ENCODE measurements at regions not wholly inside any gene's neighbourhood (a gene's known extent, or its start where the extent isn't known, plus 50 kb on each side); places are given as distances from the start of the nearest gene placed in this dataset.

DNA sequence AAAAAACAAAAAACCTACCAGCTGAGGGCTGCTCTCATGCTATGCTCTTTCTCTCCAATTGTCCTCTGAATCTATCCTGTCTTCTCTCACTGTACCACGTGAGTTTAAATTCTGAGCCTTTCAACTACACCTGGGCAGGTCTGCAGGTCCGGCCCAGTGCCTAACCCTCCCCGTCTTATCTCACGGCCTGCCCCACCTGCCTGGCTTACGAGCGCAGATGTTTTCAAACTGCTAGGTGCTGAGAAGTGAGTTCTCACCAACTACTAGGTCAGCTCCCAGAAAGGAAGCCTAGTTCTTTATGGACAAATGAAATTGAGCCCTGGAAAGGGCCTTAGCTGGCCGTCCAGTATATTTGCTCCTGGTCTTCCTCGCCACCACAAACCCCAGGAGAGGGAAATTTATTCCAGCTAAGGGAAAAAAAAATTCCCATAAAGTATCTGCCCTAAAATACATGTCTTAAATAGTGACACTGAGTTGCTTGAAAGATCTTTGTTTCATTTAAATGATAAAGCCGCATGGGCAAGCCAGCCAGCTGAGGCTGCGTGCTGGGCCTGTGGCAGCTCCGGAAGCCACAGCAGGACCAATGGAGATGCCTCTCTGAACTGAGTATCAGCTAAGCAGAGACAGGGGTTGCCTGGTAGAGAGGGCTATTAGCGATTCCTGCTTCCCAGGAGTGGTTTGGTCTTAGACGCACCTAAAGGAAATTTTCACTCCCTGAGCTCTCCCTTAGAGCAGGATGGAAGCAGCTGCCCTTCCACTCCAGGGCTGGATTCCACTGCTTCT is 92.5 kb upstream of the NCK2 start:
- DNase-seq (ENCODE audit: low read depth, low spot score) = no peak

DNA sequence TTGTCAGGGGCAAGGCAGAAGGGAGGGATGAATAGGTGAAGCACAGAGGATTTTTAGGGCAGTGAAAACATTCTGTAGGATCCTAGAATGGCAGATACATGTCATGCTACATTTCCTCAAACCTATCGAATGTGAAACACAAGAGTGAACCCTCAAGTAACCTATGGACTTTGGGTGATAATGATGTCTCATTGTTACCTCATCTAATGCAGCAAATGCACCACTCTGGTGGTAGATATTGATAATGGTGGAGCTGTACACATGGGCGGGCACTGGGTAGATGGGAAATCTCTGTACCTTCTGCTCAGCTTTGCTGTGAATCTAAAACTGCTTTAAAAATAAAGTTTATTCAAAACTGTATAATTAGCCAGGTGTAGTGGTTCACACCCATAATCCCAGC is 95.2 kb upstream of the NCK2 start:
- DNase-seq (ENCODE audit: low read depth, low spot score) = no peak

DNA sequence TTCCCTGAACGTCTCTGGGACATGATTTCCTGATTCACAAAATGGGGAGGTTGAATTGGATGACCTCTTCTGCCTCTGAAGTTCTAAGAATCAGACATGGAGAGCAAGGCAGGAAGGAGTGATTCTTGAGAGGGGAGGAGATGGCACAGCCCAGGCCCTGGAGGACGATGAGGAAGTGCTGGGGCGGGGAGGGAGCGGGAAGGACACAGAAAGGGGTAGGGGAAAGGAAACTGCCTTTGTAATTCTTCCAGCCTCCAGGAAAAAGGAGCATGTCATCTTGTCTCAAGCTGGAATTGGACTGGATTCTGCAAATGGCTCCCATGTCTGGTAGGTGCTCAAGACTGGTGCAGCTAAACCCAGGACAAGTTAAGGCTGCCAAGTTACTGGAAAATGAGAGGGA is 97.0 kb upstream of the NCK2 start:
- no peak for DNase-seq (ENCODE audit: low read depth, low spot score)

DNA sequence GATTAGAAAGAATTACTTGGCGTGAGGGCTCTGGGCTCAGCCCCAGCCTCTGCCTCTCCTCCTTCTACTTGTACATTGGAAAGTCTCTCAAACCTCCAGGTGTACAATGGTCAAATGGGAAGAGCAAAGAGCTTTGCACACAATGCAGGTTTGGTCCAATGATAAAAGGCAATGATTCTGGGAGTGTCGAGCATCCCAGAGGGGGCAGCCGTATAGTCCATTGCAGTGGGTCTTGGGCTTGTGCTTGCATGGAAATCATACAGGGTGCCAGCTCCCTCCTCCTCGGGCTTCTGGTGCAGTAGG is 98.0 kb upstream of the NCK2 start:
- DNase-seq (ENCODE audit: low read depth, low spot score) = no peak

- no peak for DNase-seq (ENCODE audit: low read depth, low spot score)
These were observed 98.6 kb upstream of the NCK2 start for GRCh38 chr2:105645938-105646773.

DNA sequence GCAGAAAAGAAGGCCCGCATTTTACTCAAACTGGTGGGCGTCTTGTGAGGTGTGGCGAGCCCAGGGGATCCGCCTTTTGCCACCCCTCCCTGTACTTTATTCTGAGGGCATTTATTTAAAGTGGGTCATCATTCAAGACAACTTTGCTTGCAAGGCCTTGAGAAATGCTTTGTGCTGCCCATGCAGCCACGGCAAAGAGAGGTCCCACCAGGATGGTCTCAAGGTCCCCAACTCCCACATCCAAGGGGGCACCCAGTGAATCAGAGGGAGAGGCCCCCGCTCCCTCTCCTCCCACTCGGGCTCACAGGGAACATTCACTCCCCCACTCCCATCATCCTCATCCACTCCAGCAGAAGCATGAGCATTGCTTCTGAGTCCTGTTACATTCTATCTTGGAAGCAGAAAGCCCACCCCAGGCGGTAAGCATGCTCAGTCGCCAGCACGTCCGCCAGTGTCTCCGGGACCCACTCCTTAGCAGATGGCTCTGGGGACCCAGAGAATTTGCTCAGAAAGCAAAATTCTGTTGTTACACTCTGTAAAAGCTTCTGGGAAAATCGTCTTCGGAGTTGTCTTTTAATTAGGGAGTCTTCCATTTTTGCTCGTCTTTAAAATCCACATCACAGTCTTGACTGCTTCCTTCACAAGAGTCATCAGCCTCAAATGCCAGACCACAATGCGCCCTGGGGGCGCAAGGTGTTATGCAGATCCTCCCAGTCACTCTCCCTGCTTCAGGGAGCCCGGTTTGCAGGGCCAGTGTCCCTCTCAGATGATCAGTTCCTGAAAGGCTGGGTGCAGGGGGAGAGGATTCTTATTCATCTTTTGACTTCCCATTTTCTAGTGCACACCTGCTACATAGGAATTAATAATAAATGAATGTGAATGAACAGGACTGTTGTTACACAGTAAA is 99.4 kb upstream of the NCK2 start:
- no peak for DNase-seq (ENCODE audit: low read depth, low spot score)

DNA sequence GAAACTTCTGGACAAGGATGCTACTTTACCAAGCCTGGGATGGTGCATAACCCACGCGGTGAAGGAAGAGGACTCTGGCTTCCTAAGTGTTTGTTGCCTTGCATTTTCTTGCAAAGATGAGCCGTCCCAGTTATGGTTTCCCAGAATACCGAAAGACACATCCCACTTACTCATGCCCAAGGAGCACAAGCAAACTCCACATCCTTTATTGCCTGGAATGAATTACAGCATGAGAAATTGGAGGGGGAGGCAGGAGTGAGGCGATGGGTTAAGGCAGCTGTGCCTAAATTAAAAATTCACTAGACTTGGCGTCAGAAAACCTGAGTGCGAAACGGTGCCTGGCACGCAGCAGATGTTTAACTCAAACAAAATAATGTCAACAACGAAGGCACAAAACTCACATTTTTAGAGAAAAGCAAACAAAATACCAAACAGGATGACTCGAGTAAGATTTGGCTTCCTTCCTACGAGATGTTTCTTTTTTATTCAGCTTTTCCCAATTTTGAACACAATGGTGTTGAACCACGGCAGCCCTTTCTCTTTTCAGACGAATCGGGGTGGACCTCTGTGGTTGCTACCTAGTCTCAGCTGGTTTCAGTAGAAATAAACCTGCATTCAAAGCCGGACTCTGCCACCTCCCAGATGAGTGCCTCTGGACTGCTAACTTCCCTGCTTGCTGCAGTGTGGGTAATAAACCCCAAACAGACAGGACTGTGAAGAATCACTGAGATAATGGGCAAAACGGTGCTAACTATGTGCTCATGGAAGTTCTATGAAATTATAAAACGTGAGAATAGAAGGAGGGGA is 100.3 kb upstream of the NCK2 start:
- no peak for DNase-seq (ENCODE audit: low read depth, low spot score)

- no peak for DNase-seq (ENCODE audit: low read depth, low spot score)
These were observed 101.1 kb upstream of the NCK2 start for GRCh38 chr2:105643405-105644173.

- DNase-seq (ENCODE audit: low read depth, low spot score) = no peak
These were observed 103.3 kb upstream of the NCK2 start for GRCh38 chr2:105641389-105641811.

DNA sequence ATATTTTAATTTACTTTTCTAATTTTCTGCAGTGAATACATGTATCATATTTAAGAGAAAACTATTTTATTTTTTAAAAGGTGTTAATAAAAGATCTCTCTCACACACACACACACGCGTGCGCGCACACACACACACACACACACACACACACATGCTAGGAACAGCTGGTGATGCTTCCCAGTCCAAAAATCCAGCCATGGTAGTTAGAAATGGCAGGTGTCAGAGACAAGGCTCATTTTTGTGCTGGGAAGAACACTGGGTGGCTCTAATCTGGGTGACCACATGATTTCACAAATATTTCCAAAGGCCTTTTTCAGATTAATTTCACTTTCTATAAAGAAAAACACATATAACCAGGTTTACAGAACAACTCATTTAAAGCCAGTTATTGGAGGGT is 104.5 kb upstream of the NCK2 start:
- no peak for DNase-seq (ENCODE audit: low read depth, low spot score)

- DNase-seq (ENCODE audit: low read depth, low spot score) = no peak
These were observed 108.5 kb upstream of the NCK2 start for GRCh38 chr2:105636109-105636740.

DNA sequence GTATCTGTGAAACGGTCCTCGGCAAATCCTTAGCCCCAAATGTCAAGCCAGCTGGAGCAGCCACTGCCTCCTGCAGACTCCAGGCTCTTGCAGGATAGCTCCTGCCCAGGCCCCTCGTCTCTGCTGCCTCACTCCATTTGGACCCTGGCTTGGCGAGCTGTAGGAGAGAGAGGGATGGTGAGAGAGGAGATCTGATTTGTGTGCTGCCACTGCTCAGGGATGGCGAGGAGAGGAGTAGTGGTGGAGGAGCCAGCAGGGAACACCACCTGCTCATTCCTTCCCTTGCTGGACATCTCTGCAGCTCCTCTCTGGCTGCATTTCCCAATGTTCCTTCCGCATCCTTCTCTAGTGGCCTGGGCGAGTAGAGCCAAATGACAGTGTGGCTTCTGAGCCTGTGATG is 109.1 kb upstream of the NCK2 start:
- DNase-seq (ENCODE audit: low read depth, low spot score) = no peak

DNA sequence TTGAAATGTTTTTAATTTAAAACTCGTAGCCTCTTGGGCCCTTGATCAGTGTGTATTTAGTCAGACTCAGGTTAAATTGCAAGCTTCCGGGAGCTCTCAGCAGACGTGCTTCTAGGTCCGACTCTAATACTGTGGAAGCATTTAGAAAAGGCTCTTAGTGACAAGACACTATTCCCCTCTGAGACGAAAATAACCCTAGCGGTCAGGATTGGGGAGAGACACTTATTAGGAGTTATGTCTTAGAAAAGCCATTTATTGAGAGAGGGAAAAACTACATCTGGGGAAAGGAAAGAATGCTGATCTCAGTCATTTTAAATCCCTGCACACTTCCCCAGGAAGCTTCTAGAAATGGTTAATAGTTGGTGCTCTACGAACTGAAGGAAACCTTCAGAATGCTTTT is 110.5 kb upstream of the NCK2 start:
- no peak for DNase-seq (ENCODE audit: low read depth, low spot score)

- no peak for DNase-seq (ENCODE audit: low read depth, low spot score)
These were observed 112.8 kb upstream of the NCK2 start for GRCh38 chr2:105631922-105632321.

DNA sequence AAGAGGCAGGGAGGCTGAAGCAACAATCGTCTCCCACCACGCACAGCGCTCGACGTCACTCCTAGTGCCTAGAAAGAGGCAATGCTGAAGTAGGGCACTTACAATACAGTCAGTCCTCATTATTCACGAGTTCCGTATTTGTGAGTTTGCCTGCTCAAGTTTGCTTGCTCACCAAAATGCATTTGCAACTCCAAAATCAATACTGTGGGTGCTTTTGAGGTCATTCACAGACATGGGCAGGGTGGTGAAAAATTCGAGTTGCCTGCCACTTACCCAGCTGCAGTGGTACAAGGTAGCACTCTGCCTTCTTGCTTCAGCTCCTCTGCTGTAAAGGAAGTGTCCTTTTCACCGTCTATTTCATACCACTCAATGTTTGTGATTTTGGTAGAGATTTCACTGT is 113.7 kb upstream of the NCK2 start:
- no peak for DNase-seq (ENCODE audit: low read depth, low spot score)

GRCh38 chr2:105629634-105630033 is 115.1 kb upstream of the NCK2 start:
- no peak for DNase-seq (ENCODE audit: low read depth, low spot score)

- DNase-seq (ENCODE audit: low read depth, low spot score) = no peak
These were observed 117.2 kb upstream of the NCK2 start for GRCh38 chr2:105627534-105627933.

DNA sequence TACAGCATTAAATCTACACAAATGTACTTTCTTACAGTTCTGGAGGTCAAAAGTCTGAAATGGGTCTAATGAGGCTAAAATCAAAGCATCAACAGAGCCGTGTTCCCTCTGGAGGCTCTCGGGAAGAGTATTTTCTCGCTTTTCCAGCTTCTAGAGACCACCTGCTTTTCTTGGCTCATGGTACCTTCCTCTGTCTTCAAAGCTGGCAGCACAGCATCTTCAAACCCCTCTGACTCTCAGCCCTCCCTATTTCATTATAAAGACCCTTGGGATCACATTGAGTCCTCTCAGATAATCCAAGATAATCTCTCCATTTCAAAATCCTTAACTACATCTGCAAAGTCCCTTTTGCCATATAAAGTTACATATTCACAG is 117.8 kb upstream of the NCK2 start:
- no peak for DNase-seq (ENCODE audit: low read depth, low spot score)

DNA sequence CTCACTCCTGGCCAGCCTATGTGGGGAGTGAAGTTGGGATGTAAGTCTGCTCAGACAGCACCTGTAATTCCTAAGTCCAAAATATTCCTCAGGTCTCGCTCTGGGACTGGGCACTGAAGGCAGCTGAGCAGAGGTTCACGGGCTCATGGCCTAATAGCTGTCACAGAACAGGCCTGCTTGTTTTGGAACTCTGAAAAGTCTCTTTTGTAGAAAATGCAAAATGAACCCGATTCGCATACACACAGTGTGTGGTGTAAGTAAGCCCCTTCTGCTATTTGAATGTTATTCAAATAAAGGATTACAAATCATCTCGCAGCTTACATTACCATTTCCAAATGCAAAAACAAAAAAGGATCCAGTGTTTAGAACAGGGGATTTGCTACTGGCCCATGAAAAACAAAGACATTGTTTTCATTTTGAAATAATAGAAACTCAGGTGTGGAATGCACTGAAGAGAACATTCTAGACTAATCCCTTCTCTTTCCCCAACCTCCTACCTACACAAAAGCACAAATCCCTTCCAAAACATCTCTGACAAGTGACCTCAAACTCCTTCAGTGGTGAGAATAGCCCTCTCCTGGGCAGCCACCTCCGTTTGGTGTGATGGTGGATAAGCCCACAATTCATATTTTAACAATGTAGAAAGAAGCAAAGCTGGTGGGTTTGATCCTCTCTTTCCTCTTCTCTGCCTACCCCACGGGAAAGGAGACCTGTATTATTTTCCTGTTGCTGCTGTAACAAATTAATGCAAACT is 118.3 kb upstream of the NCK2 start:
- no peak for DNase-seq (ENCODE audit: low read depth, low spot score)
